PFSK-1 (cell line): ENCODE measurements at regions not wholly inside any gene's neighbourhood (a gene's known extent, or its start where the extent isn't known, plus 50 kb on each side); places are given as distances from the start of the nearest gene placed in this dataset.

Experiments used
- FOXP2 ChIP-seq: optimal IDR thresholded peaks from 2 replicates; pipeline ENCODE3; 2011; ENCODE audit warnings: borderline replicate concordance, control low read depth, inconsistent platforms; ENCODE audit not compliant: insufficient read depth; ENCODE audit errors: extremely low read length, extremely low read depth
- POLR2AphosphoS5 ChIP-seq: IDR thresholded peaks from 2 replicates; pipeline ENCODE4 v1.6.1; 2012; ENCODE audit warnings: low read depth, mild to moderate bottlenecking, control low read depth, low read length, moderate library complexity
- SIN3A ChIP-seq: IDR thresholded peaks from 2 replicates; pipeline ENCODE4 v1.6.1; 2012; ENCODE audit warnings: mild to moderate bottlenecking, low read length, moderate library complexity, borderline replicate concordance; ENCODE audit not compliant: insufficient read depth
- TAF1 ChIP-seq: IDR thresholded peaks from 2 replicates; pipeline ENCODE4 v1.6.1; 2012; ENCODE audit warnings: low read length, control low read depth, borderline replicate concordance; ENCODE audit not compliant: insufficient read depth
- TF ChIP-seq, protein P1 (sequence below), 2 experiments: IDR thresholded peaks; 2 replicates each; pipeline versions ENCODE4 v1.6.1 to v1.8.0; 2011 to 2012; ENCODE audit warnings: low read depth in 2 of 2, low read length in 2 of 2, control low read depth in 1 of 2, inconsistent platforms in 1 of 2, mild to moderate bottlenecking in 1 of 2, moderate library complexity in 1 of 2; ENCODE audit not compliant: insufficient read depth in 1 of 2

- TF ChIP-seq SIN3A: no peak
- no peak for TF ChIP-seq TAF1
- TF ChIP-seq FOXP2: no peak
- TF ChIP-seq POLR2AphosphoS5: no peak
- TF ChIP-seq, protein P1, sequence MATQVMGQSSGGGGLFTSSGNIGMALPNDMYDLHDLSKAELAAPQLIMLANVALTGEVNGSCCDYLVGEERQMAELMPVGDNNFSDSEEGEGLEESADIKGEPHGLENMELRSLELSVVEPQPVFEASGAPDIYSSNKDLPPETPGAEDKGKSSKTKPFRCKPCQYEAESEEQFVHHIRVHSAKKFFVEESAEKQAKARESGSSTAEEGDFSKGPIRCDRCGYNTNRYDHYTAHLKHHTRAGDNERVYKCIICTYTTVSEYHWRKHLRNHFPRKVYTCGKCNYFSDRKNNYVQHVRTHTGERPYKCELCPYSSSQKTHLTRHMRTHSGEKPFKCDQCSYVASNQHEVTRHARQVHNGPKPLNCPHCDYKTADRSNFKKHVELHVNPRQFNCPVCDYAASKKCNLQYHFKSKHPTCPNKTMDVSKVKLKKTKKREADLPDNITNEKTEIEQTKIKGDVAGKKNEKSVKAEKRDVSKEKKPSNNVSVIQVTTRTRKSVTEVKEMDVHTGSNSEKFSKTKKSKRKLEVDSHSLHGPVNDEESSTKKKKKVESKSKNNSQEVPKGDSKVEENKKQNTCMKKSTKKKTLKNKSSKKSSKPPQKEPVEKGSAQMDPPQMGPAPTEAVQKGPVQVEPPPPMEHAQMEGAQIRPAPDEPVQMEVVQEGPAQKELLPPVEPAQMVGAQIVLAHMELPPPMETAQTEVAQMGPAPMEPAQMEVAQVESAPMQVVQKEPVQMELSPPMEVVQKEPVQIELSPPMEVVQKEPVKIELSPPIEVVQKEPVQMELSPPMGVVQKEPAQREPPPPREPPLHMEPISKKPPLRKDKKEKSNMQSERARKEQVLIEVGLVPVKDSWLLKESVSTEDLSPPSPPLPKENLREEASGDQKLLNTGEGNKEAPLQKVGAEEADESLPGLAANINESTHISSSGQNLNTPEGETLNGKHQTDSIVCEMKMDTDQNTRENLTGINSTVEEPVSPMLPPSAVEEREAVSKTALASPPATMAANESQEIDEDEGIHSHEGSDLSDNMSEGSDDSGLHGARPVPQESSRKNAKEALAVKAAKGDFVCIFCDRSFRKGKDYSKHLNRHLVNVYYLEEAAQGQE (IDR thresholded peaks at IDR 0.05; ENCODE audit: insufficient read depth in 1 of 2, low read depth in 2 of 2, low read length in 2 of 2): no peak
These were observed 165.0 kb downstream of the ASB1 start for GRCh38 chr2:238591732-238592131.

GRCh38 chr2:238593236-238593635 lies 166.5 kb downstream of the ASB1 start:
- TF ChIP-seq POLR2AphosphoS5: no peak
- TF ChIP-seq SIN3A: no peak
- no peak for TF ChIP-seq TAF1
- TF ChIP-seq, protein P1 (IDR thresholded peaks at IDR 0.05; ENCODE audit: insufficient read depth in 1 of 2, low read depth in 2 of 2, low read length in 2 of 2): no peak
- TF ChIP-seq FOXP2: no peak

DNA sequence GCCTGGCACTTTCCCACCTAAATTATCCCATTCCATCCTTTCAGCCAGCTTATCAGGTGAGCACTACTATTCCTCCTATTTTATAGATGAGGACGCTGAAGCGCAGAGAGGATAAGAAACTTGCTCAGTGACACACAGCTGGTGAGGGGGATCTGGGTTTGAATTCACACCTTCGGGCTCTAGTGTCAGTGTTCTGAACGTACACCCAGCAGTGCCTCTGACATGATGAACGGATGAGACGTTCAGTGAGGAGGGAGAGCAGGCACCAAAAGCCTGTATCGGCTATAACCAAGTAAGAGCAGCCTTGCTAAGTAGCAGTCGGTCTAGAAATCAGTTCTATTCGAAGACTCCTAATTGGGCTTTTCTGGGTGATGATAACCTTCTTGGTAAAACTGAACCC lies 167.0 kb downstream of the ASB1 start:
- no peak for TF ChIP-seq POLR2AphosphoS5

DNA sequence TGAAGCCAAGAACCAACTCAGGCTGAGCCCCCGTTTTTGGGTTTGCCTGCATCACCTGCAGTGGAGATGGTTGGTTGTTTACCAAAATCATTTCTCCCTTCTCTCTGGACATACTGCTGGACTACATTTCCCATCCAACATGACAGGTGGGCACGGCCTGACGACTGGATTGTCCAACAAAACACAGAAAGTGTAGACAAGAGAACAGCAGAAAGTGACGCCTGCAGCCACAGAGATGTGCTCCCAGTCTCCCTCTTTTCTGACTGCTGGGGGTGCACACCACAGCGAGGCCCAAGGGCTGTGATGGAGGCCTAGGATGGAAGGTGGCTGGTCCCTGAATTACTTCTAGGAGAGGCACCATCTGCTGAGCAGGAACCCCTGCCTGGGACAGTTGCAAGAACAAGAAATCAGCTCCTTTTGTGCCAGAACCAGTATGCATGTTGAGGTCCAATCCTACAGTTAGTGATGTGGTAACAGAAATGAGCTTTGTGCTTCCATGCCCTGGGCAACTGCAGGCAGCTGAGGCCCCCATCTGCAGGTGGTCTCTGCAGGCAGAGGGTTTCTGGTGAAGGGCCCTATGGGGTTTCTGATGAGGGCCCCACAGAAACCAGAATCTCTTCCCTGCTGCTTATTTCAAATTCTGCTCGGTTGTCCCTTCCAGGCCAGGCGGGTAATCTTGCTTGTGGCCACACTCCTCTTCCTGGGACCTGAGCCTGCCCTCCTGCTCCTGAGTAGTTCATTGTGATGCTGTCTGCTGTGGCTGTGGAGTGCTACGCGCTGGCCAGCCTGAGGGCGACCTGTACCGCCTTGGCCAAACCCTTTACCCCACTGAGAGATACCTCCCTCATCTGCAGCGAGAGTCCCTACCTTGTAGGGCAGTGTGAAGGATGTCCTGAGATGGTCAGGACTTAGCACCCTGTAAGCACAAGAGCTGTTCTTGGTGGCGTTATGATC lies 168.3 kb downstream of the ASB1 start:
- TF ChIP-seq, protein P1 (IDR thresholded peaks at IDR 0.05; ENCODE audit: insufficient read depth in 1 of 2, low read depth in 2 of 2, low read length in 2 of 2): no peak
- no peak for TF ChIP-seq FOXP2
- TF ChIP-seq POLR2AphosphoS5: no peak
- TF ChIP-seq TAF1: no peak
- TF ChIP-seq SIN3A: no peak

DNA sequence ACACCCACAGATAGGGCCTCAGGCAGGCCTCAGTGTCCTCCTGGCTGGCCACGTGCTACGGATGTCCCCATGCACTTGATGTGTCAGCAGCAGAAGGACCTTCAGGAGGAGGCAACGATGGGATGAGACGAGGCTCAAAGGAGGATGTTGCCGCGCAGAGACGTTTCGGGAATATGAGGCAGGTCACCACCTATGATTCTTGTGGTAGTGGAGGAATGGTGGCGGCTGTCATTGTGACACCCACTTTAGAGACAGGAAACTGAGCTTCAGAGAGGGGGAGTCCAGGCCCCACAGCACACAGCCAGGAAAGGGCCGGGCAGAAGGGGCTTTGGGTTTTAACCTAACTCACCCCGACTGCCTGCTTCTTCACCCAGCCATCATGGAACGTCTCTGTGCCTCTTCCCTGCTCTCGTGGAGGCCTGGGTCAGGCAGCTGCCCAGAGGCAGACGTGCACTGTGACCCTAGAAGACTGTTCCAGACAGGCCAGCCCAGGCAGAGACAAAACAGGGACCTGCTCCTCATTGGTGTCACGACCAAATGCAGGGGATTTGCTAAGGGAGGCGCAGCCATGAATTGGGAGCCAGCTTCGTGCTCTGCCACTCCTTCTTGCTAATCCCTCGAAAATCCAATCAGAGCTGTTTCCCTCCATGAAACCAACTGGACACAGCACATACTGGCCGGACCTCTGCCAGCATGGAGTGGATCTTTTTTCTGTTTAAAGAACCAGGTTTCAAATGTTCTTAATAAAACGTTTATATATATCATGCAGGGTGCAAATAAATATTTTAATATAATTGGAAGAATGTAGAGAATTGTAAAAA lies 169.2 kb downstream of the ASB1 start:
- TF ChIP-seq POLR2AphosphoS5 (no peak), TAF1 (no peak), FOXP2 (no peak), SIN3A (no peak)
- TF ChIP-seq, protein P1 (IDR thresholded peaks at IDR 0.05; ENCODE audit: insufficient read depth in 1 of 2, low read depth in 2 of 2, low read length in 2 of 2): no peak
